ENCODE measurements at regions not wholly inside any gene's neighbourhood (a gene's known extent, or its start where the extent isn't known, plus 50 kb on each side); places are given as distances from the start of the nearest gene placed in this dataset.
A peak's percentile ranks its signal among the peaks of the same experiment; 100 is the strongest.

DNA sequence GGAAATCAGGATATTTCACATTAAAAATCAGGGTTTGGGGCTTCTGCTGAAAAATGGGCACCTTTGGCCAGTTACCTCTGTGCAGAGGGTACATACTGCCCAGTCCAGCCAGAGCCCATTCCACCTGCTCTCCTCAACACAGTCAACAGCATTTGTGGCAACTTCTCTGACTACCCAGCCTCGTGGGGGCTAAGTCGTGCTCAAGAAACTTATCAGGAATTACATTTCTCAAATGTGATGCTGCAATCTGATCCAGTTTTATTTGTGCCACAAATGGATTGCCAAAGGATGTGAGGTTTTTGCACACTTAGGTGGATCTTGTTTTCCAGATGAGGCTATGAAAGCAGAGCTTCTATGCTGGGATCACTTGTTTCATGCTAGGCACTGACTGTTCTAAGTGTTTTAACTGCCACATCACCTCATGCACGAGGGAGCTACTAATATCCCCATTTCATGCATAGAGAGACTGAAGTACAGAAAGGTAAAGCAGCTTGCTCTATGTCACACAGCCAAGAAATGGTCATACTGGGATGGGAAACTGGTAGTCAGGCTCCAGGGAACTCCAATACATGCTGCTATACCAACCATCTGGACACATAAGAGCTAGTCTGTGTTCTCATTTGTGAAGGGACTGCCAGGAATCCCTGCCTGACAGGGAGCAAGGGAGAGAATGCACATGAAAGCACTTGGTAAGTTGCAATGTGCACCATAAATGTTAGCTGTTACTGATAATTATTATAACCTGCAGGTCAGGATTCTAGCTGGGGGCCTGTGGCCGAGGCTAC is 89.0 kb upstream of the HK2 start:
- Histone ChIP-seq H3K36me3 (replicated peaks in 1 of 2; ENCODE audit: control insufficient read depth in 2 of 2, insufficient read depth in 2 of 2, low read length in 2 of 2) (no peaks in the 10 kb centered on the region), H3K27ac (replicated peaks; ENCODE audit: low read length) (no peak overlapping the region), H3K79me1 (ENCODE audit: low read depth, low read length) (no peaks in the 10 kb centered on the region), H3K4ac (ENCODE audit: low read length) (no peak overlapping the region), H4K8ac (ENCODE audit: low read depth, low read length) (no peak overlapping the region), H2BK12ac (ENCODE audit: low read length) (no peak overlapping the region), H3K18ac (ENCODE audit: low read length) (no peak overlapping the region), H3K4me1 (ENCODE audit: control insufficient read depth in 2 of 2, insufficient read depth in 1 of 2, low read depth in 1 of 2, low read length in 2 of 2) (peaks cover 15 to 23% of the 10 kb centered on the region in 2 donors), H3K4me2 (ENCODE audit: insufficient read depth, low read length, poor library complexity, severe bottlenecking) (no peak overlapping the region), H3K4me3 (ENCODE audit: low read length in 2 of 2) (no peak overlapping the region), H2AK5ac (ENCODE audit: low read depth, low read length) (no peak overlapping the region), H3K27me3 (ENCODE audit: control insufficient read depth in 3 of 3, insufficient read depth in 3 of 3, low read depth in 1 of 3, low read length in 3 of 3) (peaks cover 0 to 2% (median 0%) of the 10 kb centered on the region in 3 experiments), H2AFZ (ENCODE audit: low read length) (peak overlapping the region; percentile 58), H3K9me3 (replicated peaks in 1 of 2; ENCODE audit: control insufficient read depth in 2 of 2, insufficient read depth in 1 of 2, low read depth in 1 of 2, low read length in 2 of 2) (no peaks in the 10 kb centered on the region), H3K14ac (ENCODE audit: low read length) (no peak overlapping the region), H2BK15ac (ENCODE audit: low read length) (no peak overlapping the region), H2BK120ac (ENCODE audit: low read depth, low read length) (no peak overlapping the region), H4K91ac (ENCODE audit: low read depth, low read length, poor library complexity) (no peak overlapping the region), H3K9ac (ENCODE audit: low read depth, low read length, poor library complexity) (no peak overlapping the region), H3K23ac (ENCODE audit: low read depth, low read length, poor library complexity) (no peak overlapping the region), H2BK5ac (ENCODE audit: low read length) (no peak overlapping the region)
- no CpG with 5 or more reads among the region's 4 CpGs for WGBS, 2 donors (ENCODE audit: extremely low coverage in 2 of 2, insufficient read length in 2 of 2, insufficient replicate concordance in 1 of 2)
- DNase-seq (ENCODE audit: low spot score), result no peak

DNA sequence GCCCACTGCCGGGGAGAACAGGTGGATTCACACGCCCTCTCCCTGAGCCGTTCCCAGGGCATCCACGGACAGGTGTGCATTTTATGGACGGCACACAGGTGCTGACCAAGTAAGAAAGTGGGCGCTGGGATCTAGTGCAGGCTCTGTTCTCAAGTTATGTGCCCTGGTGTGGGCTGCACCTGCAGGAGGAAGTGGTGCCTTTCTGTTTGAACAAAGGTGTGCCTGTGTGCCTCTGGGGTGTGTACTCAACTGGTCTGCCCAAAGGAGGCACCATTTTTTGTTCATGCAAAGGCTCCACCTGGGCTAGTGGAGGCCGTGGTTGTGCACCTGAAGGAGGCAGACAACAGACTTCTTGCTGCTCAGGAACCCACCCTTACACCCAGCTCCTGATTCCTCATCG is 88.2 kb upstream of the HK2 start:
- Histone ChIP-seq H3K27me3 (ENCODE audit: control insufficient read depth in 3 of 3, insufficient read depth in 3 of 3, low read depth in 1 of 3, low read length in 3 of 3) (peaks cover 0 to 2% (median 0%) of the 10 kb centered on the region in 3 experiments), H4K91ac (ENCODE audit: low read depth, low read length, poor library complexity) (no peak overlapping the region), H3K27ac (replicated peaks; ENCODE audit: low read length) (no peak overlapping the region), H3K18ac (ENCODE audit: low read length) (no peak overlapping the region), H3K9me3 (replicated peaks in 1 of 2; ENCODE audit: control insufficient read depth in 2 of 2, insufficient read depth in 1 of 2, low read depth in 1 of 2, low read length in 2 of 2) (no peaks in the 10 kb centered on the region), H3K4ac (ENCODE audit: low read length) (no peak overlapping the region), H4K8ac (ENCODE audit: low read depth, low read length) (no peak overlapping the region), H3K79me1 (ENCODE audit: low read depth, low read length) (no peaks in the 10 kb centered on the region), H3K14ac (ENCODE audit: low read length) (no peak overlapping the region), H3K36me3 (replicated peaks in 1 of 2; ENCODE audit: control insufficient read depth in 2 of 2, insufficient read depth in 2 of 2, low read length in 2 of 2) (no peaks in the 10 kb centered on the region), H2BK15ac (ENCODE audit: low read length) (no peak overlapping the region), H2BK5ac (ENCODE audit: low read length) (no peak overlapping the region), H2BK12ac (ENCODE audit: low read length) (no peak overlapping the region), H2AK5ac (ENCODE audit: low read depth, low read length) (no peak overlapping the region), H3K23ac (ENCODE audit: low read depth, low read length, poor library complexity) (no peak overlapping the region), H3K4me3 (ENCODE audit: low read length in 2 of 2) (no peak overlapping the region), H2AFZ (ENCODE audit: low read length) (peak overlapping the region; percentile 58), H2BK120ac (ENCODE audit: low read depth, low read length) (no peak overlapping the region), H3K4me1 (ENCODE audit: control insufficient read depth in 2 of 2, insufficient read depth in 1 of 2, low read depth in 1 of 2, low read length in 2 of 2) (peaks cover 13 to 20% of the 10 kb centered on the region in 2 donors), H3K4me2 (ENCODE audit: insufficient read depth, low read length, poor library complexity, severe bottlenecking) (no peak overlapping the region), H3K9ac (ENCODE audit: low read depth, low read length, poor library complexity) (no peak overlapping the region)
- no CpG with 5 or more reads among the region's 8 CpGs for WGBS, 2 donors (ENCODE audit: extremely low coverage in 2 of 2, insufficient read length in 2 of 2, insufficient replicate concordance in 1 of 2)
- DNase-seq (ENCODE audit: low spot score), result no peak

DNA sequence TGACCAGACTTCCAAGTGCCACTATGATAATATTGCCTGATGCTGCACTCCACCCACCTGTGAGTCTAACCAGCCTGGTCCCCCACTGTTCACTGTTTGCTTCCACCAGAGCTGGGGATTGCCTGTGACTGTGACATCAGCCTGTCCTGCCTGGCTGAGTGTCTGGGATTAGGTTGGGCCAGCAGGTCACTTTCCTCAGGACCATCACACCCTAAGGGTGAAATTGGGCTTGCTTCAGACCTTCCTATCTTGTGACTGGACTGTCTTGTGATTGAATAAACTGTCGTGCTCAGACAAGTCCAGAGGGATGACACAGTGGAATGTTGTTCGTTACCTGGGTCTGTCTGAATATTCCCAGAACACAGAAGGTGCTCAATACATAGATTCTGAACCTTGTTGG is 87.4 kb upstream of the HK2 start:
- WGBS, 2 donors (ENCODE audit: extremely low coverage in 2 of 2, insufficient read length in 2 of 2, insufficient replicate concordance in 1 of 2), result no CpG with 5 or more reads among the region's 2 CpGs

DNA sequence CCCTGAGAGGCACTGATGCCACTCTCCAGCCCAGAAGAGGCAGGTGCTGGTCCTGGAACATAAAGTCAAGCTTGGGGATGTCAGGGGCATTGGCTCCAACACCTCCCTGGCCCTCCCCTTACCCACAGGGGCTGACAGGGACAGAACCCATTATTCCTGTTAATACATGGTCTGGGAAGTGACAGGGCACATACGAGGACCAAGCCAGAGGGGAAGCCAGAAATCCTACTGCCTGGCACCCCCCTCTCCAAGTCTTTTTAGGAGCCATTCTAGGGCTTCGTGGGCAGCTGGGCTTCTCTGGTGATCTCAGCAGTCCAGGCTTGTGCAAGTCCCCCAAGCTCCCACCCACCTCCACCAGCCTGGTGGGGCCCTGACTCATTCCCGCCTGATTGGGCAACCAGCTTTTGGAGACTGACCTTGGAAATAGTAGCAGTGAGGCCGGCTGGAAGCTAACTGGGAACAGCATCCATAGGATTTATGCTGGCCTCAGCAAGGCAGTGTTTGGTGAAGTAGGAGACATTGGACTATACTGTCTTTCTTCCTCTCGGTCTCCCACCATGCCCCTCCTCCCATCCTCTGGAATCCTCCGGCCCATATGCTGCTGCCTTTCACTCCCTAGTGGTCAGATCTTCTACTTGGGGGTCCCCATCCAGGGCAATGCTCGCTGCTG is 86.4 kb upstream of the HK2 start:
- Histone ChIP-seq H4K91ac (ENCODE audit: low read depth, low read length, poor library complexity) (no peak overlapping the region), H2BK15ac (ENCODE audit: low read length) (no peak overlapping the region), H3K4me3 (ENCODE audit: low read length in 2 of 2) (no peak overlapping the region), H3K9me3 (replicated peaks in 1 of 2; ENCODE audit: control insufficient read depth in 2 of 2, insufficient read depth in 1 of 2, low read depth in 1 of 2, low read length in 2 of 2) (no peaks in the 10 kb centered on the region), H2AFZ (ENCODE audit: low read length) (no peak overlapping the region), H2BK5ac (ENCODE audit: low read length) (peak overlapping the region; percentile 14), H2AK5ac (ENCODE audit: low read depth, low read length) (peak overlapping the region; percentile 13), H3K14ac (ENCODE audit: low read length) (no peak overlapping the region), H3K23ac (ENCODE audit: low read depth, low read length, poor library complexity) (peak overlapping the region; percentile 44), H3K4ac (ENCODE audit: low read length) (no peak overlapping the region), H3K79me1 (ENCODE audit: low read depth, low read length) (no peaks in the 10 kb centered on the region), H3K36me3 (replicated peaks in 1 of 2; ENCODE audit: control insufficient read depth in 2 of 2, insufficient read depth in 2 of 2, low read length in 2 of 2) (no peaks in the 10 kb centered on the region), H3K4me2 (ENCODE audit: insufficient read depth, low read length, poor library complexity, severe bottlenecking) (no peak overlapping the region), H3K9ac (ENCODE audit: low read depth, low read length, poor library complexity) (no peak overlapping the region), H3K27me3 (ENCODE audit: control insufficient read depth in 3 of 3, insufficient read depth in 3 of 3, low read depth in 1 of 3, low read length in 3 of 3) (peaks cover 0 to 2% (median 0%) of the 10 kb centered on the region in 3 experiments), H3K18ac (ENCODE audit: low read length) (peak overlapping the region; percentile 32), H2BK120ac (ENCODE audit: low read depth, low read length) (no peak overlapping the region), H3K27ac (replicated peaks; ENCODE audit: low read length) (no peak overlapping the region), H2BK12ac (ENCODE audit: low read length) (no peak overlapping the region), H3K4me1 (ENCODE audit: control insufficient read depth in 2 of 2, insufficient read depth in 1 of 2, low read depth in 1 of 2, low read length in 2 of 2) (peaks cover 10 to 19% of the 10 kb centered on the region in 2 donors), H4K8ac (ENCODE audit: low read depth, low read length) (no peak overlapping the region)
- WGBS, 2 donors (ENCODE audit: extremely low coverage in 2 of 2, insufficient read length in 2 of 2, insufficient replicate concordance in 1 of 2), result no CpG with 5 or more reads among the region's 7 CpGs
- DNase-seq (ENCODE audit: low spot score), result no peak

More for the DNA sequence above, 87.4 kb upstream of the HK2 start:
- Histone ChIP-seq H3K4me3 (ENCODE audit: low read length in 2 of 2) (no peak overlapping the region), H3K4me2 (ENCODE audit: insufficient read depth, low read length, poor library complexity, severe bottlenecking) (no peak overlapping the region), H4K8ac (ENCODE audit: low read depth, low read length) (no peak overlapping the region), H2AFZ (ENCODE audit: low read length) (no peak overlapping the region), H2BK12ac (ENCODE audit: low read length) (no peak overlapping the region), H3K23ac (ENCODE audit: low read depth, low read length, poor library complexity) (no peak overlapping the region), H3K9ac (ENCODE audit: low read depth, low read length, poor library complexity) (no peak overlapping the region), H2BK120ac (ENCODE audit: low read depth, low read length) (no peak overlapping the region), H3K79me1 (ENCODE audit: low read depth, low read length) (no peaks in the 10 kb centered on the region), H2BK5ac (ENCODE audit: low read length) (no peak overlapping the region), H3K14ac (ENCODE audit: low read length) (no peak overlapping the region), H3K36me3 (replicated peaks in 1 of 2; ENCODE audit: control insufficient read depth in 2 of 2, insufficient read depth in 2 of 2, low read length in 2 of 2) (no peaks in the 10 kb centered on the region), H3K27ac (replicated peaks; ENCODE audit: low read length) (no peak overlapping the region), H3K9me3 (replicated peaks in 1 of 2; ENCODE audit: control insufficient read depth in 2 of 2, insufficient read depth in 1 of 2, low read depth in 1 of 2, low read length in 2 of 2) (no peaks in the 10 kb centered on the region), H2AK5ac (ENCODE audit: low read depth, low read length) (no peak overlapping the region), H2BK15ac (ENCODE audit: low read length) (no peak overlapping the region), H3K27me3 (ENCODE audit: control insufficient read depth in 3 of 3, insufficient read depth in 3 of 3, low read depth in 1 of 3, low read length in 3 of 3) (peaks cover 0 to 2% (median 0%) of the 10 kb centered on the region in 3 experiments), H3K4ac (ENCODE audit: low read length) (no peak overlapping the region), H3K18ac (ENCODE audit: low read length) (no peak overlapping the region), H3K4me1 (ENCODE audit: control insufficient read depth in 2 of 2, insufficient read depth in 1 of 2, low read depth in 1 of 2, low read length in 2 of 2) (peaks cover 10 to 19% of the 10 kb centered on the region in 2 donors), H4K91ac (ENCODE audit: low read depth, low read length, poor library complexity) (no peak overlapping the region)
- no peak for DNase-seq (ENCODE audit: low spot score)

All from neuronal stem cell (in vitro differentiated cells).